Activated CD4-positive, alpha-beta T cell treated with anti-CD3 and anti-CD28 coated beads, Interleukin-2, Interleukin-4, amounts not matched to agents 100 ng/mL and 50 ng/mL, durations not matched to agents 16 hours and 8 hours (primary cell): ENCODE measurements at regions not wholly inside any gene's neighbourhood (a gene's known extent, or its start where the extent isn't known, plus 50 kb on each side); places are given as distances from the start of the nearest gene placed in this dataset.

Source experiments
- DNase-seq: peaks from one replicate; pipeline ENCODE4 v3.0.0-alpha.2; 2020; ENCODE audit warnings: low spot score

DNA sequence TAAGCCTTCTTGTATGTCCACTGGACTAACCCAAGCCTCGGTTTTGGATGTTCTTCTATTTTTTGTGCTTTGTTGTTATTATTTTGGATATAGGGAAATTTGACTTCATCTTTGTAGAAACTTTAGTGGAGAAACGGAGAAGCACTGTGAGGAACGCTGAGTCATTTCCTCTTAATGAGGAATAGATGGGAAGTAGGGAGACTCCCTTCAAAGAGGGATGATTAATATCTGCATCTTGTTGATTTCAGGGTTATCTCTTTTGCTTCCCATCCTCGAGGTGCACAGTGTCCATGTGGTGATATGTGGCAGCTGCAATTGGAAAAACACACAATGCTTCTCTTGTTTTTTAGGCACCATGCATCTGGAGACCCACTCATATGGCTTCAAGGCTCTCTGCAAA, 1147.9 kb downstream of the NLGN4X start:
- no peak for DNase-seq

DNA sequence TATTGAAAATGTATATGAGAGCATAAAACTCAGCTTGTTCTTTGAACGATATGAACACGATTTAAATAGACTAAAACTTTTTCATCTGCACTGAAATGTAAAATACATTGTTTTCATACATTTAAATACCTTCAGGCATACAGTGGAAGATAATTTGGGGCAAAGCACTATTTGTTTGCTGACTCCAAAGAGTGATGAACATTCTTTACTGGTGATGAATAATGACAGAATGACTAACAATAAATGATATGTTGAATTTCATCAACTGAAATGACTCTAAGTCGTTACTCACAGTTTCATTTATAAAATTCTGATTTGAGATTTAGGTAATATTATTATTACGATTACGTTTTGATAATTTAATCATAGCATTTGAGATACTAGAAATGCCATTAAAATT, 1160.1 kb downstream of the NLGN4X start:
- no peak for DNase-seq

DNA sequence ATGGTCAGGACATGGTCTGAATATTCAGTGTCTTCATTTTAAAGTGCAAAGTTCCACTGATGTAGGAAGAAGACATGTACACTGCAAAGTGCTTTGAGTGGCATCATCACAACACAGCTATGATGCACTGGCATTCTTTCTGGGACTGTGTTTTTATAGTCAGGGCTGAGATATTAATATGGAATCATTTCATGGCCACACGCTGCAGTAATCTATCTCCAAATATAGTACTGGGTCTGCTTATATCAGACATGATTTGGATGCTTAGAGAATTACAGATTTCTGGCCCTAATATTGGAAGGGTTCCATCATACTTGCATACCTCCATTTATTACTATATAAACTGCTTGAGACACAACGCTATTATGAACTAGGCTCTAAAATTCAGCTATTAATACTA, 1170.9 kb downstream of the NLGN4X start:
- DNase-seq: no peak

DNA sequence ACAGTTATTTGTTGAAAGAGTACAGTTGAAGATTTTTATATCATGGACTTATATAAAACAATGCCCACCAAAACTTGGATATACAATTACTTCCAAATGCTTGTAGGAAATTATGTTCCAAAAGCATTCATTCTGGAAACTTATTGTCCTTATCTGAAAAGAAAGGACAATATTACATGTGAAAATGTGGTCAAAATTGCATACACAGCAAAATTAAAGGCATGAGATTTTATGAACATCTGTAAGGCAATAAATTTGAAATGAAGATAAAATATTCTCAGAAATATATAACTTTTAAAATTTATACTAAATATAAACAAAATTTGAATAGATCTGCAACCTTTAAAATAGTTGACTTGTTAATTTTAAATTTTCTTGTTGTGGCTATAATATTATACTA, 1173.8 kb downstream of the NLGN4X start:
- DNase-seq: no peak

DNA sequence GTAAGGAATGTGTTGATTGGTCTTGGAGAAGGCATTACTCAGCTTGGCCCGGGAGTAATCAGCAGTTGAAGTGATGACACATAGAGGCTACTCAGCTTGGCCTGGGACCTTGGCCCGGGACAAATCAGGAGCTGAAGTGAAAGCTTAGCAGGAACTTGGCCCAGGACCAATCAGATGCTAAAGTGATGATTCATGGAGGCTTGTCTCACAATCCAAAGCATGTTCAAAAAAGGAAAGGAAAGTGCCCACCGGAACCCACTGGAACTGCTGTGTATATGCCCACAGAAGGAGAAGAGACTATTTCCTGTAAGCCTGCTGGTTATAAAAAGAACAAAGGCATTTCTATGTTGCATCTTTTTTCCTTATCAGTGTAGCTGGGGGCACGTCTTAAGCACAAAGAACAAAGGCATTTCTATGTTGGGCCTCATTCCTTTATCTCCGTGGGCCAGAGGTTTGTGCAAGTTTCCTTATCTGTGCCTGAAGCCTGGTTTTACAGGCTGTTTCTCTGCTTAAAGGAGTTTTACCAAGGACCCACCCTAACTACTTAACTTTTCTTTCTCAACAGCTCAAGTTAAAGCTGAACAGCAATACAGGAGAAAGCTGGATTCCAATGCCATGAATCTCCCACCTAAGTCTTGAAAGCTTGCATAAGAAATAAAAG, 1176.7 kb downstream of the NLGN4X start:
- DNase-seq: no peak

DNA sequence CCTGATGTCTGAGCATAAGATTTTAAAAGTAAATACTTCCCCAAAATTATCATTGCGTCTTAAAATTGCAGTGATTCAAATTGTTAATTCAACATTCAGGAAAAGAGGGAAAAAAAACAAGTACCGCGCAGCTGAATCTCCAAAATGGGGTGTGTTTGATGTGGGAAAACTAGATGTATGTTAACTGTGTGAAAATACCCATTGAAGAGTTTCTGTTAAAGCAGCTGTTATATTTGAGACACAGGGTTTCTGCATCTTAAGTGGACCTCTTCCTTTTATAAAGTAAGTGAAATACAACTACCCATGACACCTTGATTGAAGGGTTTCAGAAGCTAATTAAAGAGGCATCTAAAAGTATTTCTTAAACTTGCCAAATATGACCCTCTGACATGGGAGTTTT, 1186.1 kb downstream of the NLGN4X start:
- DNase-seq: no peak

DNA sequence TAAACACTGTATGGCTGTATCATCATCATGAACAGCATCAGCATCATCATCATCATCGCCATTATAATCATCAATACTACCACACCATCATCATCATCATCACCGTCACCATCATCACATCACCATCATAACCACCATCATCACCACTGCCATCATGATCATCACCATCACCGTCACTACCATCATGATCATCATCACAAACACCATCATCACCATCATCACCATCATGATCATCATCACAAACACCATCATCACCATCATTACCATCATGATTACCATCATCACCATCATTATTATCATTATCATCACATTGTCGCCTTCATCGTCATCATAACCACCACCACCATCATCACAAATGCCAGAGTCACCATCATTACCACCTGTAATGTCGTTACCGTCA, 1196.9 kb downstream of the NLGN4X start:
- DNase-seq: no peak

DNA sequence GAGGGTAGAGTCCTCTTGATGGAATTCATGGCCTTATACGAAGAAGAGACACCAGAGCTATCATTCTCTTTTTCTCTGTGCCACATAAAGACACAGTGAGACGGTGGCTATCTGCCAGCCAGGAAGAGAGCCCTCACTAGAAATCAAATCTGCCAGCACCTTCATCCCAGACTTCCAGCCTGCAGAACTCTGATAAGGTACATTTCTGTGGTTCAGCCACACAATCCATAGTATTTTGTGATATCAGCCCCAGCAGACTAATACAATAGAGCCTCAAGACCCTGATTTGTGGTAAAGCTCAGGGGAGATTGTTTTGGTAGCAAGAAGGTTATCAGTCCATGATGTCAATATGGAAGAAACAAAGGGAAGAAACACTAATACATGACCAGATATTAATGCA, 1213.2 kb downstream of the NLGN4X start:
- DNase-seq: no peak

DNA sequence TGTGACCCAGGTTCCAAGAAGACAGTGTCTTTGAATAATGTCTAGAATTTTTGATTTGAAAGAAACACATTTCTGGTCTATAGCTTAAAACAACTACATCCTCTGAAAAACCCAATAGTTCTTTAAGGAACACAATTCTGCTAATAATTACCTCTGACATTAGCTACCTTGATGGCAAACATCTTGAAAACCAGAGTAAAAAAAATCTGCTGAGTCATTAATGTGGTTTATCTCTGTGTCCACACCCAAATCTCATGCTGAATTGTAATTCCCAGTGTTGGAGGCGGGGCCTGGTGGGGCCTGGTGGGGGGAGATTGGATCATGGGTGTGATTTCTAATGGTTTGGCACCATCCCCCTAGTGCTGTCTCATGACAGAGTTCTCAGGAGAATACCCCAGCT, 1233.8 kb downstream of the NLGN4X start:
- no peak for DNase-seq

DNA sequence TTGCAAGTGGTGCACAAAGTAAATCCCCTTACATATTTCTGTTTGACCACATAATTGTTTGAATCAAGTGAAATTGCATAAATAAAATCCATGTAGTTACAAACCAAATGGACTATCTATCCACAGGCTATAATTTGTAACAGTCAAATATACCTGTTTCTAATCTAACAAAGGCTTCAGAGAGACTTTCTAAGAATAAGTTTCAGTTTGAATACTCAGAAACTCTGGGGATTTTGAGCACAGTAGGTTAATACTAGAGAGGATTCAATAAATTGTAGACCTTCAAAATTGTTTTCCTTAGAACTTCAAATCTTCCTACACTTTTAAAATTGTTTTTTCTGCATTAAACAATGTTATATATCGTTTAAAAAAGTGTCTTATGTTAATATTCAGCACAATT, 1250.1 kb downstream of the NLGN4X start:
- no peak for DNase-seq

DNA sequence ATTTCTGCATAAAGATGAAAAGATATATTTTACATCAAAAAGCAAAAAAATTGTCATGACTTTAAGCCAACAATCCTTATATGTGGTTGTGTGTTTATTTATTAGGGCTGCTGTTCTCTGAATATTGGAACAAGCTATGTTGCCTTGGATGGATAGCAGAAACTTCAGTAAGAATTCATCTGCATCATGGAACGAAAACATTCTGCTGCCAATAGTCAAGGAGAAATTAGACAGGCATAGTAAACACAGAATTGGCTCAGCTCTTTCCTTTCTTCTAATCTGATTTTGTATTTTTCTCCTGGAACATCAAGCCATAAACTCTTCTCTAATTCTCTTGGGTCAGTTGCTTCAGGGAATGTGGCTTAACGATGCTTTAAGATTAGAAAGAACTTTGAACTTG, 1257.0 kb downstream of the NLGN4X start:
- DNase-seq: no peak

DNA sequence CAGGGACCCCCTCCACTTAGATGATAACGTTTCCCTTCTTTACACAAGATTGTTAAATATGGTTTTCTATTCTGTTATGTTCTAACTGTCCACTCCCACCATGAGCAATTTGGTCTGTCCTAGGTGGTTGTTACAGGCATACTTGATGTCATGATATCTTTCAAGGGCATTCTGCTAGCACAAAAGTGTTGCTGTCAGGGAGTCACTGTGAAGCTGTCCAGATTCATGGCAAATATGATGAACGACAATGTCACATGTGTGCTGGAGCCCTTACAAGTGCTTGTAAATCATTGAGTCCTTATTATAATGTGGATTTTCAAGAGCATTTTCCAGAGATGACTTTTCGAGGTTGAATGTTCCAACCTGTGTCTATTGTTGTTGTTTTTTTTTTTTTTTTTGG, 1250.7 kb upstream of the PRKX start:
- DNase-seq: no peak

DNA sequence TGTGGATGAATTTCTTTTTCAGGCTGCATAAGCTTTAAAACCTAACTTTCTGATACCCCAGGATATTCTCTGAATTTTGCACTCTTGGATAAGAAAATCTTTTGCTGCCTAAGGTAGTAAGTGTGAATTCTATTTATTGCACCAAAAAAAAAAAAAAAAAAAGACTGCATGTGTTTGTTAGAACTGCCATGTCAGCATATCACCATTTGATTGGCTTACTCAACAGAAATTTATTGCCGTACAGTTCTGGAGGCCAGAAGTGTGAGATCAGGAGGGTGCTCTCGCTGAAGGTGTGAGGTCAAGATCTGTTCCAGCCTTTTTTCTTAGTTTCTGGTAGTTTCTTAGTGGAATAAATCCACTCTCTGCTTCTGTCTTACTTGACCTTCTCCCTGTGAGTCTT, 1250.0 kb upstream of the PRKX start:
- DNase-seq: no peak

DNA sequence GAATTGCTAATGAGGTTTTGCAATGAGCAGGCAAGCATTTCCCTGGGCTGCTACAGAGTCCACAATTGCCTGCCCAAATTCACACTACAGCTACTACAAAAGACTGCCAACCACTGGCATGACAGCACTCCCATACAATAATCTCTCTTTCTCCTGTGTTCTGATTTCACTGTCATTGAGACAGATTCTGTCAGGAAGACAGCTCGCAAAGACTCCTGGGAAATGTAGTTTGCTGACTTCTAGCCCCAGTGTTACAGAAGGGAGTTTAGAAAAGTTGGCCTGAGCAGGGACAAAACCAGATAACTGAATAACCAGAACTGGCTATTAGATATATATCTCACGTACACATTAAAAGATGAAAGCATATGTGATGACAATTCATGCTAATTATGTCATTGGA, 1231.3 kb upstream of the PRKX start:
- no peak for DNase-seq

DNA sequence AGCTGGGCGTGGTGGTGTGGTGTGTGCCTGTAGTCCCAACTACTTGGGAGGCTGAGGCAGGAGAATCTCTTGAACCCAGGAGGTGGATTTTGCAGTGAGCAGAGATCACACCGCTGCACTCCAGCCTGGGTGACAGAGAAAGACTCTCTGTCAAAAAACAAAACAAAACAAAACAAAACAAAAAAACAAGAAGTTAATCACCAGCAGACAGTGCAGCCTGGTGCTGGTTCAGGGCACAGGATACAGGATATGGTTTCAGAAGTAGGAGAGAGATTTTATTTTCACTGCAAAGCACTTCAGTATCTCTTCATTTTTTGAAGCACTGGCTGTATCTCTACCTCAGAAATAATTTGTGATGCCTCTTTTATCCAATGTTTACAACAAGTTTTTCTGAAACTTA, 1222.9 kb upstream of the PRKX start:
- DNase-seq: no peak

DNA sequence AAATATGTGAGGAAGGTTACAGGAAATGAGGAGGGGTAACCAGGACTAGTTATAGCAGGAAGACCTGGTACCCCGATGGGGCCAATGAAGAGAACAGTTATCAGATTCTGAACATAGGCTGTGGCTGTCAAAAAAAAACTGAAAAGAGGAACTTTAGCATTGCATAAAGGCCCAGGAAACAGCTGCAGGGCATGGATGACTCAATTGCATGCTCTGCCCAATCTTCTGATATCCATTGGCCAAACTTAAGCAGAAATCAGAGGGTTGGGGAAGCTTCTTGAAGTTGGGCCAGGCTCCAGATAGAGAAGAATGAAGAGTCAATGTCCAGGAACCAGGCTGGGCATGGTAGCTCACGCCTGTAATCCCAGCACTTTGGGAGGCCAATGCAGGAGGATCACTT, 1222.4 kb upstream of the PRKX start:
- DNase-seq: no peak

DNA sequence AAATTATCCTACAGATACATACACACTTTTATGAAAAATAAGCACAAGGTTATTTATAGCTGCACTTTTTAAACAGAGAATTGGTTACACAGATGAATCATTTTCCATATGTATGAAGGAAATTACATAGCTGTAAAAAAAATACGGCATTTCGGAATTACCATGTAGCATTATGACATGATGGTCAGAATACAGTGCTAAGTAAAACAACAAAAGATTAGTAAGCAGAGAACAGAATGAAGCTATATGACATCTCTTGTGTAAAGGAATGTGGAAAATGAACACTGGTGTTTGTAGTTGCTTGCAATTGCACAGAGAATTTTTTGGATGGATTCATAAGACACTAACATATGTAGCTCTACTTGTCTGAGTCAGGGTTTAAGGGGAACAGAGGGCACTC, 1222.0 kb upstream of the PRKX start:
- no peak for DNase-seq

DNA sequence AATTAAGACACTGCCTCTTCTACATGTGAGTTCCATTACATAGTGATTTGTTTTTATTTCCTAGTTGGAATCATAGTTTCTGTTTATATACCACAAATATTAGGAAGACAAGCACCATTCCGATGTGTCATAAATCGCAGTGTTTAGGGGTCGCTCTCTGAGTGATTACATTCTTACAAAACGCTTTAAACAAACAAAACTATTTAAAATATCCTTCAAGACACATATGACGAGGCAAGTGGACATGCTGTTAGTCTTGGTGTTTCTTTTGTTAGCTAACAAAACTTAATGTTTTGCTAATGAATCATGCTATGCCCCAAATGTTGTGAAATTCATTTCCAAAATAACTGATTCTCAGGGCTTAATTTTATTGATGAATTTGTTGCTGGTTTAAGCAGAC, 1219.3 kb upstream of the PRKX start:
- no peak for DNase-seq

DNA sequence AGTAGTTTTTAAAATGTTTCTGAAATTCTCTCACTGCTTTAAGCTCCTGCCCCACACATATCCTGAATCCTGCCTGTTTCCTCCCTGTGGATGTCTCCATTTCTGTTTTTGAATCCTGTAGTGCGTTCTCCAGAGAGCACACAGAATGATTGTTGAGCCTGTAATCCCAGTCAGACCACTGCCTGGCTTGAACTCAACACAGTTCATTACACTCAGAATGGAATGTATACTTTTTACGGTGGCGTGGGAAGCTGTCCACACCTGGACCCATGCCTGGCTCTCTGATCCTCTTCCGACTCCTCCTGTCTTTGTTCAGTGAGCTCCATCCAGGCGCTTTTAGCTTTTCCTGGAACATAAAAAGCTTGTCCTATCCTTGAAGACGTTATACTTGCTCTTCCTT, 1217.0 kb upstream of the PRKX start:
- DNase-seq: no peak

DNA sequence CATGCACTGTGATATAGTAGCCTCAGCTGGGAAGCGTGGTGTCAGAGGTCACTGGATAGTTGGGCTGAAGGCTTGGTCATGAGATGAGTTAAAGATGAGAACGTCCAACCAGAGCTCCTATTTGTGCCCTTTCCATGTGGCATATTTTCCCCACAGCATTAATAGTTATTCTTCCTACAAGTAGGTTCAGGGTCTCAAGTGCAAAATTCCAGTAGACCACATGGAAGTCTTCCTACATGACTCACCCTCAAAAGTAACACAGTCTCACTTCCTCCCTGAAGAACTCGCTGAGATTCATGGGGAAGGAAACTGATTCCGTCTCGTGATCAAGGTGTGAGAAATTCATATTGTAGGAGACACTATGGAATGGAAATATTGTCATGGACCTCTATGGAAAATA, 1212.5 kb upstream of the PRKX start:
- no peak for DNase-seq

DNA sequence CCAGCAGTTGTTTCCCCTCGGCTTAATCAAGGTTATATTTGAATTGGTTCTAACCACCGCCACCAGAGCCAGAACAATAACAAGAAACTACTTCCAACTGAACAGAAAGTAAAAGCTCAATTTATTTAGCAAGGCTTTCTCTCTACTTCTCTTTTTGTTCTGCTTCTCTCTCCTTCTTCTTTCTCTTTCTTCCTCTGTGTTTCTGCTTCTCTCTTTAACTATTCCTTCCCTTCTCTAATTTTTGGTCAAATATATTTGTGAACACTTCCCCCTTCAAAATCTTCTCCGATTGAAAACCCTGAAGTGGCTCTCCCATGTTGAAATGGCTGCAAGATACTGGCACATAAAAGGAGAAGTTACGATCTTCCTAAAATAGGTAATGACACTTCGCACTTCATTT, 1195.9 kb upstream of the PRKX start:
- DNase-seq: no peak

DNA sequence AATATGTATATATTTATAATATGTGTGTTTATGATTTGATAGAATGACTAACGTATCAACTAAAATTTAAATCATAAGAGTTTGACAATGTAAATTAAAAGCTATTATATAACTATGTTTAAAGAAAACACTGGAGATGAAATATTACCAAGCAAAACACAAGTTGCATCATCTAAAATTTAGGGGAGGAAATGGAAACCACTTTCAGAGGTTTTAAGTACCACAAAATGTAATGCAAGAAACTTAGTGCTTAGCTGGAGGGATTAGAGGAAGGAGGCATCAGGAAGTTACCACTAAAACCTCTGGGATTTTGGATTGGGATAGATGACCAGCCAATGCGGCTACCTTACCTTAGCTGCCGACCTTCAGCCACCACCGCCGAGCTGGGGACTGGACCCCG, 1192.1 kb upstream of the PRKX start:
- no peak for DNase-seq

DNA sequence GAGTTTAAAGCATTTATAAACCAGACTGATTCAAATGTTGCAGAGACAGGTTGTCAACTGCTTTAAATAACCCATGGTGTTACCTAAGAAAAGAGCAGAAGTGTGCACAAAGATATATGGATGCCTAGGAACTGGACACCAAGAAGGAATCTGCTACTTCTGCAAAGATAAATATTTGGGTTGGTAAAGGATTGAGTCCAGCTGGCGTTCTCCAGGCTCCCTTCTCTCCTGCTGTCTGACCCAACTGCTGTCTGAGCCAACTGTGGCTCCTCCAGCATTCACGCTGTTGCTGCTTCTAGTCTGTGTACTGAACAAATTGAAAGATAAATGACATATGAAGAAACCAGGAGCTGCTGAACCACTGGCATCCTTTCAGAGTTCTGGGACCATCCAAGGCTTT, 1167.8 kb upstream of the PRKX start:
- DNase-seq: no peak

DNA sequence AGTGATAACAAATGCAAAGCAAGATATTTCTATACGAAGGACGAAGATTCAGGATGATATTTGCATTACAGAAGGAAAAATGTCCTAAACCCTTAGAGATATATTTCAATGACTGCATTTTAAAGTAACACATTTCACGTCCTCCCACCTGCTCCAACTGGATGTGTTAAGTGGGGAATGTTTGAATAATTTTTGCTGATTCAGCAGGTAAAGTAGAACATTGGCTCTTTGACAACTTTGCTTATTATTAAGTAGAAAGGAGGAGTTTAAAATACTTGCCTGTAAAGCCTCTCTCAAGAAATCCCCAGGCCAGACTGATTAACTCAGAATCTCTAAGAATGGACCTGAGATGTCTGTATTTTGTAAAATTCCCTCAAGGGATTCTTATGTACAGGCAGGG, 1165.2 kb upstream of the PRKX start:
- DNase-seq: no peak

DNA sequence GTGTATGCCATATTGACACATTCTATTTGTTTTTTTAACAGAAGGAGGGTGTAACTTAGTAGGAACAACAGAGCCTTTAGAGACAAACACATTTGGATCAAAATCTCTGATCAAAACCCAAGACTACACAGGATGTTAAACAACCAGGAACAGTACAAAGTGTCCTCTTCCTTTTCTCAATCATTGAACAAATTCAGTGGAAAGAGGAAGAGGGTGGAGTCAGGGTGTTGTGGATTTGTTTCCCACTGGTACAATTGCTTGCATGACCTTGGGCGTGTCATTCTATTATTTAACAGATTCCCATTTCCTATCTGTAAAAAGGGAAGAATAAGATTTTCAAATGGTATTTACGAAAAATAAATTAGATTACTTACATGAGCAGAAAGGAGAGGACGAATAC, 1162.8 kb upstream of the PRKX start:
- DNase-seq: no peak
